ENCODE measurements at regions not wholly inside any gene's neighbourhood (a gene's known extent, or its start where the extent isn't known, plus 50 kb on each side); places are given as distances from the start of the nearest gene placed in this dataset.
"Not testable (repeated sequence)": the region's sequence is repeated elsewhere in the genome, so short reads cannot be mapped to it uniquely, and the experiment has no call there.

- no peak for TF ChIP-seq CTCF (IDR thresholded peaks at IDR 0.05)
- intact Hi-C loops (cut with DNase I) = no loop called here
Measured at GRCh38 chr6:144922120-144922722, 637.1 kb downstream of the UTRN start.

GRCh38 chr6:144922771-144923490, 637.8 kb downstream of the UTRN start:
- intact Hi-C loops (cut with DNase I); H3K36me3 ChIP-seq; H3K27ac ChIP-seq; H3K4me1 ChIP-seq; H3K27me3 ChIP-seq; DNase-seq (ENCODE audit: low spot score in 2 of 2); H3K9me3 ChIP-seq; H3K4me3 ChIP-seq: not testable (repeated sequence)

More at GRCh38 chr6:144922120-144922722, 637.1 kb downstream of the UTRN start:
- DNase-seq (ENCODE audit: low spot score in 2 of 2) = no peak
- H3K27me3 ChIP-seq = no peaks in the 10 kb centered on the region
- H3K9me3 ChIP-seq = no peaks in the 10 kb centered on the region
- no peak overlapping the region for H3K27ac ChIP-seq
- no peak overlapping the region for H3K4me3 ChIP-seq
- no peaks in the 10 kb centered on the region for H3K36me3 ChIP-seq
- no peaks in the 10 kb centered on the region for H3K4me1 ChIP-seq

- DNase-seq (ENCODE audit: low spot score in 2 of 2); H3K27ac ChIP-seq; H3K36me3 ChIP-seq; H3K9me3 ChIP-seq; H3K4me1 ChIP-seq; H3K4me3 ChIP-seq; intact Hi-C loops (cut with DNase I); H3K27me3 ChIP-seq: not testable (repeated sequence)
Measured at GRCh38 chr6:144923491-144923787, 638.3 kb downstream of the UTRN start.

GRCh38 chr6:144928847-144929246, 643.7 kb downstream of the UTRN start:
- DNase-seq (ENCODE audit: low spot score in 2 of 2) = no peak
- Histone ChIP-seq H3K27ac (no peak overlapping the region), H3K36me3 (no peaks in the 10 kb centered on the region), H3K4me1 (no peaks in the 10 kb centered on the region), H3K27me3 (no peaks in the 10 kb centered on the region), H3K9me3 (no peaks in the 10 kb centered on the region), H3K4me3 (no peak overlapping the region)
- no peak for TF ChIP-seq CTCF (IDR thresholded peaks at IDR 0.05)
- intact Hi-C loops (cut with DNase I) = no loop called here

GRCh38 chr6:144929262-144929661, 644.1 kb downstream of the UTRN start:
- no peak for TF ChIP-seq CTCF (IDR thresholded peaks at IDR 0.05)
- Histone ChIP-seq H3K36me3 (no peaks in the 10 kb centered on the region), H3K4me3 (no peak overlapping the region), H3K27ac (no peak overlapping the region), H3K9me3 (no peaks in the 10 kb centered on the region), H3K4me1 (no peaks in the 10 kb centered on the region), H3K27me3 (no peaks in the 10 kb centered on the region)
- intact Hi-C loops (cut with DNase I) = no loop called here
- DNase-seq (ENCODE audit: low spot score in 2 of 2) = no peak

- Histone ChIP-seq H3K4me1 (no peaks in the 10 kb centered on the region), H3K27ac (no peak overlapping the region), H3K27me3 (no peaks in the 10 kb centered on the region), H3K4me3 (no peak overlapping the region), H3K36me3 (no peaks in the 10 kb centered on the region), H3K9me3 (no peaks in the 10 kb centered on the region)
- TF ChIP-seq CTCF (IDR thresholded peaks at IDR 0.05) = peak in 2 of 3 experiments; percentile 13 to 49
- DNase-seq (ENCODE audit: low spot score in 2 of 2) = no peak
- intact Hi-C loops (cut with DNase I) = no loop called here
Measured at GRCh38 chr6:144931172-144932035, 646.3 kb downstream of the UTRN start.

Data from ascending aorta (tissue), 2 donors.